ENCODE measurements at regions not wholly inside any gene's neighbourhood (a gene's known extent, or its start where the extent isn't known, plus 50 kb on each side); places are given as distances from the start of the nearest gene placed in this dataset.
A peak's percentile ranks its signal among the peaks of the same experiment; 100 is the strongest.

GRCh38 chr16:48047720-48048119 is 108.1 kb downstream of the ABCC12 start:
- no peaks in the 10 kb centered on the region for H3K36me3 ChIP-seq (replicated peaks in 1 of 2; ENCODE audit: control insufficient read depth in 1 of 2, insufficient read depth in 2 of 2, low read length in 2 of 2)
- no peak overlapping the region for H3K4me2 ChIP-seq (ENCODE audit: low read depth, low read length)
- no peaks in the 10 kb centered on the region for H3K79me2 ChIP-seq (ENCODE audit: insufficient read depth, low read length)
- no peaks in the 10 kb centered on the region for H3K9me3 ChIP-seq (ENCODE audit: low read length)
- intact Hi-C loops (cut with micrococcal nuclease; ENCODE audit: unreplicated experiment), result no loop called here
- DNase-seq (ENCODE audit: low spot score), result no peak
- POLR2A ChIA-PET, result no interaction called here
- H3K4me1 ChIP-seq (ENCODE audit: insufficient read depth, low read length), result no peaks in the 10 kb centered on the region
- 1% methylated on average over 3 of the region's 3 CpGs for WGBS (ENCODE audit: low lambda C conversion rate)
- peaks cover 0 to 4% of the 10 kb centered on the region in 2 experiments; a peak in 2 of 5 replicates for H3K27me3 ChIP-seq (ENCODE audit: control insufficient read depth in 1 of 2, insufficient read depth in 2 of 2, low read length in 2 of 2)
- no peak overlapping the region for H3K4me3 ChIP-seq (replicated peaks in 1 of 3; ENCODE audit: insufficient read depth in 1 of 3, low read depth in 2 of 3, low read length in 3 of 3)
- ATAC-seq, result no peak
- no peak overlapping the region for H3K9ac ChIP-seq (ENCODE audit: insufficient read depth, low read depth, low read length)
- FAIRE-seq, result no peak
- no peaks in the 10 kb centered on the region for H4K20me1 ChIP-seq (ENCODE audit: insufficient read depth, low read length)
- no peak overlapping the region for H3K27ac ChIP-seq (ENCODE audit: extremely low read length, insufficient read depth, low read length)
- H2AFZ ChIP-seq (ENCODE audit: low read length), result no peak overlapping the region
- CTCF ChIA-PET (ENCODE audit: low intra/inter-chr PET ratio, low total read pairs), result no interaction called here
- in situ Hi-C loops (cut with HindIII; ENCODE audit: extremely low pct_ligation_motif_present, low pct_unique_long_range_greater_than_20kb), result no loop called here
- BruUV-seq (replicated peaks), result no TSS peak
- TF ChIP-seq ZNF234 (CRISPR knock-in tag; conservative IDR thresholded peaks at IDR 0.05) (no peak), ZNF782 (CRISPR knock-in tag; IDR thresholded peaks at IDR 0.05; ENCODE audit: borderline replicate concordance) (no peak), ZNF772 (CRISPR knock-in tag; IDR thresholded peaks at IDR 0.05) (no peak), IRF2 (CRISPR knock-in tag; IDR thresholded peaks at IDR 0.05) (no peak), GZF1 (CRISPR knock-in tag; IDR thresholded peaks at IDR 0.05) (no peak)

- ChIA-PET CTCF (ENCODE audit: low intra/inter-chr PET ratio, low total read pairs) (no interaction called here), POLR2A (no interaction called here)
- 39% methylated on average over 3 of the region's 3 CpGs for WGBS (ENCODE audit: low lambda C conversion rate)
- no peak overlapping the region for H3K9ac ChIP-seq (ENCODE audit: insufficient read depth, low read depth, low read length)
- no peaks in the 10 kb centered on the region for H3K36me3 ChIP-seq (replicated peaks in 1 of 2; ENCODE audit: control insufficient read depth in 1 of 2, insufficient read depth in 2 of 2, low read length in 2 of 2)
- H3K27ac ChIP-seq (ENCODE audit: extremely low read length, insufficient read depth, low read length), result no peak overlapping the region
- ATAC-seq (no peak), DNase-seq (ENCODE audit: low spot score) (no peak), FAIRE-seq (no peak)
- no peak overlapping the region for H2AFZ ChIP-seq (ENCODE audit: low read length)
- in situ Hi-C loops (cut with HindIII; ENCODE audit: extremely low pct_ligation_motif_present, low pct_unique_long_range_greater_than_20kb) (no loop called here), intact Hi-C loops (cut with micrococcal nuclease; ENCODE audit: unreplicated experiment) (no loop called here)
- H3K9me3 ChIP-seq (ENCODE audit: low read length), result no peaks in the 10 kb centered on the region
- no peaks in the 10 kb centered on the region for H3K79me2 ChIP-seq (ENCODE audit: insufficient read depth, low read length)
- no peaks in the 10 kb centered on the region for H4K20me1 ChIP-seq (ENCODE audit: insufficient read depth, low read length)
- no peak overlapping the region for H3K4me2 ChIP-seq (ENCODE audit: low read depth, low read length)
- no peaks in the 10 kb centered on the region for H3K4me1 ChIP-seq (ENCODE audit: insufficient read depth, low read length)
- no TSS peak for BruUV-seq (replicated peaks)
- peaks cover 0 to 4% of the 10 kb centered on the region in 2 experiments; a peak in 2 of 5 replicates for H3K27me3 ChIP-seq (ENCODE audit: control insufficient read depth in 1 of 2, insufficient read depth in 2 of 2, low read length in 2 of 2)
- H3K4me3 ChIP-seq (replicated peaks in 1 of 3; ENCODE audit: insufficient read depth in 1 of 3, low read depth in 2 of 3, low read length in 3 of 3), result no peak overlapping the region
- TF ChIP-seq TOPORS (CRISPR knock-in tag; IDR thresholded peaks at IDR 0.05), result no peak
- TF ChIP-seq ZNF101 (CRISPR knock-in tag; IDR thresholded peaks at IDR 0.05; ENCODE audit: borderline replicate concordance, low read depth), result no peak
- TF ChIP-seq JDP2 (CRISPR knock-in tag; IDR thresholded peaks at IDR 0.05; ENCODE audit: borderline replicate concordance), result no peak
- no peak for TF ChIP-seq SIX4 (CRISPR knock-in tag; IDR thresholded peaks at IDR 0.05)
- TF ChIP-seq ZXDC (CRISPR knock-in tag; IDR thresholded peaks at IDR 0.05), result no peak
- no peak for TF ChIP-seq FOXP1 (IDR thresholded peaks at IDR 0.05)
- no peak for TF ChIP-seq FOXP1 (CRISPR knock-in tag; IDR thresholded peaks at IDR 0.05)
- TF ChIP-seq ZNF460 (CRISPR knock-in tag; IDR thresholded peaks at IDR 0.05; ENCODE audit: borderline replicate concordance), result no peak
- 0 out of 2 replicates have a peak, but pooled peaks have one; percentile 23 for TF ChIP-seq NFRKB (IDR thresholded peaks at IDR 0.05)
- TF ChIP-seq PCBP2 (optimal IDR thresholded peaks at IDR 0.05; ENCODE audit: low read depth, low read length, poor library complexity, severe bottlenecking), result peak; percentile 89
- 0 out of 2 replicates have a peak, but pooled peaks have one; percentile 52 for TF ChIP-seq ARNT (IDR thresholded peaks at IDR 0.05)
- no peak for TF ChIP-seq MAZ (IDR thresholded peaks at IDR 0.05; ENCODE audit: borderline replicate concordance, low read depth, low read length)
- no peak for TF ChIP-seq MAZ (CRISPR knock-in tag; IDR thresholded peaks at IDR 0.05; ENCODE audit: low read depth)
- TF ChIP-seq ZBTB43 (CRISPR knock-in tag; conservative IDR thresholded peaks at IDR 0.05), result no peak
Observed at GRCh38 chr16:48047241-48047640, 108.6 kb downstream of the ABCC12 start.
